ENCODE measurements at regions not wholly inside any gene's neighbourhood (a gene's known extent, or its start where the extent isn't known, plus 50 kb on each side); places are given as distances from the start of the nearest gene placed in this dataset.

GRCh38 chr2:136245211-136245610, 127.3 kb upstream of the CXCR4 start:
- no peak for FAIRE-seq
- no peak for DNase-seq (ENCODE audit: low read depth)
- H3K4me2 ChIP-seq (ENCODE audit: low read length) = no peak overlapping the region
- H3K79me2 ChIP-seq (ENCODE audit: insufficient read depth, low read length) = no peaks in the 10 kb centered on the region
- H4K20me1 ChIP-seq (ENCODE audit: insufficient read depth, low read length) = no peaks in the 10 kb centered on the region
- no peak overlapping the region for H3K4me3 Mint-ChIP-seq (ENCODE audit: unreplicated experiment)
- no peak overlapping the region for H3K27ac ChIP-seq (ENCODE audit: low read depth, low read length)
- no peak overlapping the region for H3K27ac Mint-ChIP-seq (ENCODE audit: unreplicated experiment)
- peaks cover 6% of the 10 kb centered on the region for H3K4me1 Mint-ChIP-seq (ENCODE audit: low read depth, unreplicated experiment)
- H3K27me3 ChIP-seq (ENCODE audit: insufficient read depth, low read length) = no peaks in the 10 kb centered on the region
- H3K4me1 ChIP-seq (ENCODE audit: insufficient read depth, low read length) = peaks cover 6% of the 10 kb centered on the region
- H3K36me3 ChIP-seq (ENCODE audit: insufficient read depth, low read length) = no peaks in the 10 kb centered on the region
- H3K36me3 Mint-ChIP-seq (ENCODE audit: low read depth, unreplicated experiment) = no peaks in the 10 kb centered on the region
- no peak overlapping the region for H3K4me3 ChIP-seq (ENCODE audit: insufficient read depth, low read depth, low read length)
- H3K9ac ChIP-seq (ENCODE audit: low read length) = no peak overlapping the region
- H3K9me3 Mint-ChIP-seq (ENCODE audit: unreplicated experiment) = peaks cover 3% of the 10 kb centered on the region
- H3K9me3 ChIP-seq (ENCODE audit: insufficient read depth, low read depth, low read length) = no peaks in the 10 kb centered on the region
- no peak overlapping the region for H2AFZ ChIP-seq (ENCODE audit: low read depth, low read length)
- H3K27me3 Mint-ChIP-seq (ENCODE audit: low read depth, unreplicated experiment) = peaks cover 2% of the 10 kb centered on the region
- TF ChIP-seq EZH2 (IDR thresholded peaks at IDR 0.05; ENCODE audit: insufficient read depth, low read length) (no peak), CTCF (IDR thresholded peaks at IDR 0.05; ENCODE audit: insufficient read depth, low read depth, low read length) (no peak)

- peaks cover 6% of the 10 kb centered on the region for H3K4me1 ChIP-seq (ENCODE audit: insufficient read depth, low read length)
- H3K4me2 ChIP-seq (ENCODE audit: low read length) = no peak overlapping the region
- H3K27ac ChIP-seq (ENCODE audit: low read depth, low read length) = no peak overlapping the region
- H4K20me1 ChIP-seq (ENCODE audit: insufficient read depth, low read length) = no peaks in the 10 kb centered on the region
- no peak for TF ChIP-seq EZH2 (IDR thresholded peaks at IDR 0.05; ENCODE audit: insufficient read depth, low read length)
- TF ChIP-seq CTCF (IDR thresholded peaks at IDR 0.05; ENCODE audit: insufficient read depth, low read depth, low read length) = no peak
- no peaks in the 10 kb centered on the region for H3K27me3 ChIP-seq (ENCODE audit: insufficient read depth, low read length)
- Mint-ChIP-seq H3K36me3 (ENCODE audit: low read depth, unreplicated experiment) (no peaks in the 10 kb centered on the region), H3K27me3 (ENCODE audit: low read depth, unreplicated experiment) (peaks cover 2% of the 10 kb centered on the region), H3K9me3 (ENCODE audit: unreplicated experiment) (peaks cover 3% of the 10 kb centered on the region), H3K4me3 (ENCODE audit: unreplicated experiment) (no peak overlapping the region), H3K27ac (ENCODE audit: unreplicated experiment) (no peak overlapping the region), H3K4me1 (ENCODE audit: low read depth, unreplicated experiment) (peaks cover 6% of the 10 kb centered on the region)
- no peak for DNase-seq (ENCODE audit: low read depth)
- no peak overlapping the region for H3K9ac ChIP-seq (ENCODE audit: low read length)
- H3K79me2 ChIP-seq (ENCODE audit: insufficient read depth, low read length) = no peaks in the 10 kb centered on the region
- no peaks in the 10 kb centered on the region for H3K9me3 ChIP-seq (ENCODE audit: insufficient read depth, low read depth, low read length)
- FAIRE-seq = no peak
- no peaks in the 10 kb centered on the region for H3K36me3 ChIP-seq (ENCODE audit: insufficient read depth, low read length)
- no peak overlapping the region for H2AFZ ChIP-seq (ENCODE audit: low read depth, low read length)
- H3K4me3 ChIP-seq (ENCODE audit: insufficient read depth, low read depth, low read length) = no peak overlapping the region
Measured at GRCh38 chr2:136244536-136244885, 126.6 kb upstream of the CXCR4 start.

GRCh38 chr2:136243638-136244535, 125.9 kb upstream of the CXCR4 start:
- FAIRE-seq (no peak), DNase-seq (ENCODE audit: low read depth) (no peak)
- Histone ChIP-seq H3K27me3 (ENCODE audit: insufficient read depth, low read length) (no peaks in the 10 kb centered on the region), H3K4me2 (ENCODE audit: low read length) (no peak overlapping the region), H3K36me3 (ENCODE audit: insufficient read depth, low read length) (no peaks in the 10 kb centered on the region), H4K20me1 (ENCODE audit: insufficient read depth, low read length) (no peaks in the 10 kb centered on the region), H3K79me2 (ENCODE audit: insufficient read depth, low read length) (no peaks in the 10 kb centered on the region), H3K9ac (ENCODE audit: low read length) (no peak overlapping the region), H3K27ac (ENCODE audit: low read depth, low read length) (no peak overlapping the region), H3K9me3 (ENCODE audit: insufficient read depth, low read depth, low read length) (no peaks in the 10 kb centered on the region), H2AFZ (ENCODE audit: low read depth, low read length) (no peak overlapping the region), H3K4me1 (ENCODE audit: insufficient read depth, low read length) (peaks cover 7% of the 10 kb centered on the region), H3K4me3 (ENCODE audit: insufficient read depth, low read depth, low read length) (no peak overlapping the region)
- TF ChIP-seq EZH2 (IDR thresholded peaks at IDR 0.05; ENCODE audit: insufficient read depth, low read length) (no peak), CTCF (IDR thresholded peaks at IDR 0.05; ENCODE audit: insufficient read depth, low read depth, low read length) (no peak)
- H3K9me3 Mint-ChIP-seq (ENCODE audit: unreplicated experiment) = peaks cover 3% of the 10 kb centered on the region
- H3K36me3 Mint-ChIP-seq (ENCODE audit: low read depth, unreplicated experiment) = no peaks in the 10 kb centered on the region
- H3K4me1 Mint-ChIP-seq (ENCODE audit: low read depth, unreplicated experiment) = peaks cover 6% of the 10 kb centered on the region
- H3K27me3 Mint-ChIP-seq (ENCODE audit: low read depth, unreplicated experiment) = no peaks in the 10 kb centered on the region
- no peak overlapping the region for H3K27ac Mint-ChIP-seq (ENCODE audit: unreplicated experiment)
- no peak overlapping the region for H3K4me3 Mint-ChIP-seq (ENCODE audit: unreplicated experiment)
